Subcutaneous abdominal adipose tissue (tissue), 5 donors: ENCODE measurements at regions not wholly inside any gene's neighbourhood (a gene's known extent, or its start where the extent isn't known, plus 50 kb on each side); places are given as distances from the start of the nearest gene placed in this dataset.

Source experiments
- H3K27ac ChIP-seq: one replicate; pipeline ENCODE4 v1.7.0; 2013; ENCODE audit warnings: low read depth, mild to moderate bottlenecking, inconsistent platforms, low read length, moderate library complexity
- H3K27me3 ChIP-seq, 5 donors: one replicate each; pipeline ENCODE4 v1.7.0; 2013; ENCODE audit warnings: low read length in 5 of 5, inconsistent platforms in 1 of 5; ENCODE audit not compliant: control insufficient read depth in 5 of 5, insufficient read depth in 4 of 5
- H3K36me3 ChIP-seq, 5 donors: one replicate each; pipeline ENCODE4 v1.7.0; 2013; ENCODE audit warnings: low read length in 5 of 5; ENCODE audit not compliant: control insufficient read depth in 5 of 5, insufficient read depth in 5 of 5
- H3K4me1 ChIP-seq, 5 donors: one replicate each; pipeline ENCODE4 v1.7.0; 2013; ENCODE audit warnings: low read length in 5 of 5, mild to moderate bottlenecking in 3 of 5, moderate library complexity in 1 of 5; ENCODE audit not compliant: control insufficient read depth in 5 of 5, insufficient read depth in 5 of 5
- H3K4me3 ChIP-seq, 5 donors: one replicate each; pipeline ENCODE4 v1.7.0; 2013; ENCODE audit warnings: low read length in 5 of 5, low read depth in 1 of 5
- H3K9ac ChIP-seq, 5 donors: one replicate each; pipeline ENCODE4 v1.7.0; 2013; ENCODE audit warnings: low read length in 5 of 5, mild to moderate bottlenecking in 4 of 5, moderate library complexity in 3 of 5
- H3K9me3 ChIP-seq, 5 donors: one replicate each; pipeline ENCODE4 v1.7.0; 2013; ENCODE audit warnings: low read length in 5 of 5; ENCODE audit not compliant: control insufficient read depth in 5 of 5
- donor health status: healthy.
- donor health status: healthy.
- donor health status: healthy.
- donor health status: healthy.
- donor health status: healthy.

- H3K9ac ChIP-seq: no peak overlapping the region
- H3K27ac ChIP-seq: no peak overlapping the region
- H3K27me3 ChIP-seq: no peaks in the 10 kb centered on the region
- H3K4me1 ChIP-seq: no peaks in the 10 kb centered on the region
- H3K36me3 ChIP-seq: no peaks in the 10 kb centered on the region
- H3K9me3 ChIP-seq: no peaks in the 10 kb centered on the region
- no peak overlapping the region for H3K4me3 ChIP-seq
Observed at GRCh38 chr15:37165395-37165794, 65.0 kb upstream of the MEIS2 start.

GRCh38 chr15:37166402-37166801 is 66.1 kb upstream of the MEIS2 start:
- Histone ChIP-seq H3K27ac (no peak overlapping the region), H3K4me1 (no peaks in the 10 kb centered on the region), H3K9me3 (no peaks in the 10 kb centered on the region), H3K36me3 (no peaks in the 10 kb centered on the region), H3K9ac (no peak overlapping the region), H3K27me3 (no peaks in the 10 kb centered on the region), H3K4me3 (no peak overlapping the region)

DNA sequence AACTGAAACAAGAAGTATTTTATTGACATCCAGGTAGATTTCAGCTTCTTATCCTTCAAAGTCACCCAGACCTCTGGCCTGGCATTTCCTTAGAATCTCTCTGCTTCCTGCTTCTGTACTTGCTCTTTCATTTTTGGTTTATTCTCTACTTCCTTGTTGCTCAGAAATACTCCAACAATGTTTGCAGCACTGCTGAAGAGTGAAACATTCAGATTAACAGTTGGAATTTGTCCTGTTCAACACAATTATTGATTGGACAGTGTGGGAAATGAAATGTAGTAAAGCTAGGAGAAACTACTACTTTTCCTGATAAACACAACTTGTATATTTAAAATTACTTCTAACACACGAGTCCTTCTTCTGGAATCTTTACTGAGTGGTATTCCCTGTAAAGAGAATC is 81.0 kb upstream of the MEIS2 start:
- H3K9me3 ChIP-seq: peaks cover 5 to 13% (median 8%) of the 10 kb centered on the region in 5 donors
- H3K36me3 ChIP-seq: no peaks in the 10 kb centered on the region
- H3K9ac ChIP-seq: no peak overlapping the region
- H3K27me3 ChIP-seq: no peaks in the 10 kb centered on the region
- H3K27ac ChIP-seq: no peak overlapping the region
- H3K4me3 ChIP-seq: no peak overlapping the region
- H3K4me1 ChIP-seq: no peaks in the 10 kb centered on the region

- Histone ChIP-seq H3K9ac (no peak overlapping the region), H3K27me3 (no peaks in the 10 kb centered on the region), H3K4me3 (no peak overlapping the region), H3K36me3 (no peaks in the 10 kb centered on the region), H3K4me1 (no peaks in the 10 kb centered on the region), H3K27ac (no peak overlapping the region), H3K9me3 (no peaks in the 10 kb centered on the region)
Observed at GRCh38 chr15:37199545-37199944, 99.2 kb upstream of the MEIS2 start.

DNA sequence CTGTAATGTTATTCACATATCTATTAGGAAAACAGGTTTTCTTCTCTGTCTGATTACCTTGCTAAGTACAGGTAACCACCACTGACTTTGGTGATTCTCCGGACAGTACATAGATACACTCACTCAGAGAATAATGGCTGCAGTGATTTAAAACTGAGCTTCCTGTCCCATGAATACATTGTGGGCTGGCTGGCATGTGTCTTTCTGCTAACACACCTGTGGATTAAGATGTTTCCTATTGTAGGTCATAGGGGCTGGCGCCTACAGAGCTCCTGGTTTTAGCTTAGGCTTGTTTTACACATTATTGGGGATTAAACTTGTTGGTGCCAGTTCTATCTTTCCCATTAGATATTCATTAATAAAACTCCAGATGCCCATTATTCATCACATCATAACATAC is 102.7 kb upstream of the MEIS2 start:
- Histone ChIP-seq H3K9me3 (no peaks in the 10 kb centered on the region), H3K27me3 (no peaks in the 10 kb centered on the region), H3K9ac (no peak overlapping the region), H3K4me3 (no peak overlapping the region), H3K4me1 (no peaks in the 10 kb centered on the region), H3K27ac (no peak overlapping the region), H3K36me3 (no peaks in the 10 kb centered on the region)

DNA sequence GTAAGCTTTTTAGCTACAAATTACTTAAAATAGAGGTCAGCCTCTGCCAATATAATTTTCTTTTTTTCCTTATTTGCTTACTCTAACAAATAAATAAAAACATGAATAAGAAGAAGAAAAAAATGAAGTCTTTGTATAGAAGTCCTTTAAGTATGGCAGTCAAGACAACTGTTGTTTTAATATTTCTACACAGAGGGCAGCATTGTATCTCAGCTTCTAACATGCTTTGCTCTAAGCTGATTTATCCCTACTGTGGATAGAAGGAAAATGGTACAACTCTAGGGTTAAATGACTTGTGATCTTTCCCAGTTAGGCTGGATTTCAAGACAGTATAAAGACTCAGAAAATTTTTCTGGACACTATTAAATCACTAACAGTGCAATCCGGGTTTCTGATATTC is 104.3 kb upstream of the MEIS2 start:
- Histone ChIP-seq H3K9me3 (no peaks in the 10 kb centered on the region), H3K4me1 (no peaks in the 10 kb centered on the region), H3K27me3 (no peaks in the 10 kb centered on the region), H3K27ac (no peak overlapping the region), H3K4me3 (no peak overlapping the region), H3K9ac (no peak overlapping the region), H3K36me3 (no peaks in the 10 kb centered on the region)

DNA sequence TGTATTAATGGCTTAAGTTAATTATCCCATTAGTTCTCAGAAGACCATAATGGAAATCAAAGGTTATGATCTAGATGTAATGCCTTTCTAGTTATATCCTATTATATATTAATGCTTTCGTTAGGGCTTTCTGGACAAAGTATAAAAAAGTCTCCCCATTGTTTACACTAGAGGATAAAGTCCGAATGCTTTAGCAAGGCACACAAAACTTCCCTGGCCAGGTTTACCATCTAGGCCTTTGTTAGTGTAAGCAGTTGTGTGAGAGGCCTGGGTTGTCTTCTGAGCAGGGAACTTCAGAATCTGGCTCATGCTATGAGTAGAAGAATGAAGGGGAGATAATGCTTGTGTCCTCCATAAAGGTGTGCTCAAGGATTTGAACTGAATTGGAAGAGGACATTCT is 106.3 kb upstream of the MEIS2 start:
- H3K4me3 ChIP-seq: no peak overlapping the region
- H3K9me3 ChIP-seq: no peaks in the 10 kb centered on the region
- H3K4me1 ChIP-seq: no peaks in the 10 kb centered on the region
- H3K27me3 ChIP-seq: no peaks in the 10 kb centered on the region
- no peak overlapping the region for H3K9ac ChIP-seq
- no peak overlapping the region for H3K27ac ChIP-seq
- no peaks in the 10 kb centered on the region for H3K36me3 ChIP-seq

GRCh38 chr15:37208146-37209040 is 108.0 kb upstream of the MEIS2 start:
- H3K9me3 ChIP-seq: no peaks in the 10 kb centered on the region
- H3K4me3 ChIP-seq: no peak overlapping the region
- no peaks in the 10 kb centered on the region for H3K27me3 ChIP-seq
- H3K4me1 ChIP-seq: no peaks in the 10 kb centered on the region
- H3K36me3 ChIP-seq: no peaks in the 10 kb centered on the region
- no peak overlapping the region for H3K27ac ChIP-seq
- H3K9ac ChIP-seq: no peak overlapping the region

DNA sequence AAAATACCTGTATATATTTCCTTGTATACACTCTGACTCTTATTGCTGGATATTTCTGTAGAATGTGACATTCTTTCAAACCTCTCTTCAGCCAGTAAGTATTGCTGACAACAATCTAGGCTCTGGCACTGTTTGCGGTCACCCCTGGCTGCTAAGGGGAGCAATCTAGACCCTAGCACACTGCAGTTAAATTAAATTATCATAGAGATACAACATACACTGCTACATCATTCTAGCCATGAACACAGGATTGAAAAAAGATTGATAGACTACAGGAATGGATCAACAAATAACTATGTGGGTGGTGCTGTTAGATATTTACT is 108.7 kb upstream of the MEIS2 start:
- Histone ChIP-seq H3K27ac (no peak overlapping the region), H3K9me3 (no peaks in the 10 kb centered on the region), H3K4me3 (no peak overlapping the region), H3K27me3 (no peaks in the 10 kb centered on the region), H3K9ac (no peak overlapping the region), H3K4me1 (no peaks in the 10 kb centered on the region), H3K36me3 (no peaks in the 10 kb centered on the region)

GRCh38 chr15:37217567-37217966 is 117.2 kb upstream of the MEIS2 start:
- no peak overlapping the region for H3K4me3 ChIP-seq
- H3K27me3 ChIP-seq: no peaks in the 10 kb centered on the region
- no peak overlapping the region for H3K27ac ChIP-seq
- no peak overlapping the region for H3K9ac ChIP-seq
- H3K4me1 ChIP-seq: no peaks in the 10 kb centered on the region
- no peaks in the 10 kb centered on the region for H3K36me3 ChIP-seq
- no peaks in the 10 kb centered on the region for H3K9me3 ChIP-seq
